Esophagus muscularis mucosa (tissue), 4 donors: ENCODE measurements at regions not wholly inside any gene's neighbourhood (a gene's known extent, or its start where the extent isn't known, plus 50 kb on each side); places are given as distances from the start of the nearest gene placed in this dataset.

Source experiments
- CTCF ChIP-seq, 3 experiments: fragments of 200-600 bp in 2 of 3; fragments of 450-650 bp in 1 of 3; sonication (generic) in 2 of 3; IDR thresholded peaks; one replicate each; pipeline ENCODE4 v1.5.1; 2017 to 2019; ENCODE audit warnings: antibody characterized with exemption in 3 of 3, mild to moderate bottlenecking in 2 of 3, moderate library complexity in 1 of 3
- EP300 ChIP-seq: sonication (generic); formaldehyde crosslinking; IDR thresholded peaks from one replicate; pipeline ENCODE4 v1.6.1; 2017; ENCODE audit warnings: antibody characterized with exemption
- POLR2A ChIP-seq: fragments of 450-650 bp; IDR thresholded peaks from one replicate; pipeline ENCODE4 v1.6.1; 2017; ENCODE audit warnings: antibody characterized with exemption, moderate library complexity, mild to moderate bottlenecking, low read depth
- POLR2AphosphoS5 ChIP-seq, 2 donors: sonication (generic); formaldehyde crosslinking; IDR thresholded peaks; one replicate each; pipeline ENCODE4 v1.6.1; 2017; ENCODE audit warnings: antibody characterized with exemption in 2 of 2

DNA sequence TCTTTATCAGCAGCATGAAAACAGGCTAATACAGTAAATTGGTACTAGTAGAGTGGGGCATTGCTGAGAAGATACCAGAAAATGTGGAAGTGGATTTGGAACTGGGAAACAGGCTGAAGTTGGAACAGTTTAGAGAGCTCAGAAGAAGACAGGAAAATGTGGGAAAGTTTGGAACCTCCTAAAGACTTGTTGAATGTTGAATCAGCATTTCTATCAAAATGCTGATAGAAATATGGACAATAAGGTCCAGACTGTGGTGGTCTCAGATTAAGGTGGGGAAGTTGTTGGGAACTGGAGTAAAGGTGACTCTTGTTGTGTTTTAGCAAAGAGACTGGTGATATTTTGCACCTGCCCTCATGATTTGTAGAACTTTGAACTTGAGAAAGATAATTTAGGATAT, 231.2 kb upstream of the KCND2 start:
- no peak for TF ChIP-seq CTCF (IDR thresholded peaks at IDR 0.05)
- no peak for TF ChIP-seq EP300
- TF ChIP-seq POLR2A = no peak
- TF ChIP-seq POLR2AphosphoS5 (IDR thresholded peaks at IDR 0.05) = no peak
